NB4 (cell line): ENCODE measurements at regions not wholly inside any gene's neighbourhood (a gene's known extent, or its start where the extent isn't known, plus 50 kb on each side); places are given as distances from the start of the nearest gene placed in this dataset.

Experiments
- CTCF ChIP-seq: IDR thresholded peaks from one replicate; pipeline ENCODE4 v1.5.1; 2012; ENCODE audit warnings: low read depth, low read length
- MAX ChIP-seq: IDR thresholded peaks from 2 replicates; pipeline ENCODE4 v1.6.1; 2011; ENCODE audit warnings: low read depth, low read length
- MYC ChIP-seq: IDR thresholded peaks from 2 replicates; pipeline ENCODE4 v1.6.1; 2011; ENCODE audit warnings: low read depth, low read length
- POLR2A ChIP-seq: IDR thresholded peaks from 2 replicates; pipeline ENCODE4 v1.6.1; 2011; ENCODE audit warnings: mild to moderate bottlenecking; ENCODE audit not compliant: insufficient read length; ENCODE audit errors: extremely low read depth

GRCh38 chr6:15839969-15840541 lies 177.2 kb upstream of the DTNBP1 start:
- TF ChIP-seq CTCF, result no peak
- no peak for TF ChIP-seq POLR2A
- TF ChIP-seq MYC, result no peak
- TF ChIP-seq MAX, result no peak
